ENCODE measurements at regions not wholly inside any gene's neighbourhood (a gene's known extent, or its start where the extent isn't known, plus 50 kb on each side); places are given as distances from the start of the nearest gene placed in this dataset.

GRCh38 chr13:90121784-90122183 is 1225.7 kb upstream of the MIR17HG start:
- no peak for DNase-seq

GRCh38 chr13:90122531-90122930 is 1225.0 kb upstream of the MIR17HG start:
- no peak for DNase-seq

GRCh38 chr13:90135558-90135957 is 1211.9 kb upstream of the MIR17HG start:
- no peak for DNase-seq

GRCh38 chr13:90142251-90142650 is 1205.2 kb upstream of the MIR17HG start:
- no peak for DNase-seq

- DNase-seq = no peak
These were observed 1193.1 kb upstream of the MIR17HG start for GRCh38 chr13:90154311-90154960.

DNA sequence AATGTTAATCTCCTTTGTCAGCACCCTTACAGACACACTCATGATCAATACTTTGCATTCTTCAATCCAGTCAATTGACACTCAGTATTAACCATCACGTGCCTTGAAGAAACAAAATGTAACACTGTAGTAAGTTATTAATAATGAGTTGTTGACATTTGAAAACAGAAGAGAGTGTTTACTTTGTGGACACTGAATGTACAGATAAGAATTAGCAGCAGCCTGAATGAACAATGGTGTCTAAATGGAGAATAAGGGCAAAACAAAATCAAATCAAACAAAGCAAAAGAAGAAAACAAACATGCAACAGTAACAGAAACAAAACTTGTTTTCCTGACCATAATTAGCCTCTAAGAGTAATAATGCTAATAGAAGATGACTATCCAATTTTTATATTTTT is 1191.1 kb upstream of the MIR17HG start:
- no peak for DNase-seq

- no peak for DNase-seq
These were observed 1178.5 kb upstream of the MIR17HG start for GRCh38 chr13:90168953-90169352.

GRCh38 chr13:90170208-90170607 is 1177.3 kb upstream of the MIR17HG start:
- no peak for DNase-seq

DNA sequence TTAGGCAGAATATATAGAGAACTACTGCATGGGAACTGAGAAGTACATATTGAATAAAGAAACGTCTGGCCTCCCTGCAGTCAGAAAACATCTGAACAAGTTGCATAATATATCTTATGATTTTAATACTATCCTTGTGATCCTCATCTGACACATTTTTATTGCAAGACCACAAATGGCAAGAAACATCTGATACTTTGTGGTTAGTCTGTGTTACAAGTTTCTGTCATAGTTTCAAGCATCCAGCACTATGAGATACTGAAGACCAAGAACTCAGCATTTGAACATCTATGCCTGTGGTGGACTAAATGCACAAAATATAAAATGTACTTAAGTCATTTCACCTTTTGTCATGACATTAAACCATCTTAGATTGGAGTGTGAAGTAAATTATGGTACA is 1175.8 kb upstream of the MIR17HG start:
- no peak for DNase-seq

DNA sequence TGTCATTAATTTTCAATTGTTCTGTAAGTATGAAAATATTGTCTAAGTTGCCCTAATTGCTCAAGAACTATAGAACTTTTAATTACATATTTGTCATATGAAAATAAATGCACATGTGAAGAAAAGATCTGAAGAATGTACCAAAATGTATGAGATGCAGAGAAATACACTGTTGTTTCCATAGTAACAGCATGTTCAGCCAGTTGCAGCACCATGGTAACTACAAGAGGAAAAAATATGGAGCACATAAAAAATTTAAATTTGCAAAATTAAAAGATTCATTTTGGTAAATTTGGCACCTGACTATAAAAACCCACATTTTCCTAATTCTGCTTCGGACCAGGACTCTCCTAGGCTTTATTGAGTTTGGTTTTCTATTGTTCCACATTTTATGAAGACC is 1170.0 kb upstream of the MIR17HG start:
- no peak for DNase-seq

DNA sequence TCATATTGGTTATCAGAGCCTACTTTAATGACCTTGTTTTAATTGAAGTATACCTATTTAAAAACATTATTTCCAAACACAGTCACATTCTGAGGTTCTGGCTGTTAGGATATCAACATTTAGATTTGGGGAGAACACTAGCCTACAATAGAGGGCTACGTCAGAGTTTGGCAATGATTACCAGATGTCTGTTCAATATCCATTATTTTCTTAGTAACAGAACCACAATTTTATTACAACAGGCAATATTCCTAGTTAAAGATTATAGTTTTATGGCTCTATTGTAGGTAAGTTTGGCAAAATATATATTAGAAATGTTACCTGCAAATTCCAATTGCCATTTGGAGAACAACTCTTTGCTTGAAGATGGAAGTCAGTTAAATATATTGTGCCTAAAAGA is 1163.1 kb upstream of the MIR17HG start:
- no peak for DNase-seq

DNA sequence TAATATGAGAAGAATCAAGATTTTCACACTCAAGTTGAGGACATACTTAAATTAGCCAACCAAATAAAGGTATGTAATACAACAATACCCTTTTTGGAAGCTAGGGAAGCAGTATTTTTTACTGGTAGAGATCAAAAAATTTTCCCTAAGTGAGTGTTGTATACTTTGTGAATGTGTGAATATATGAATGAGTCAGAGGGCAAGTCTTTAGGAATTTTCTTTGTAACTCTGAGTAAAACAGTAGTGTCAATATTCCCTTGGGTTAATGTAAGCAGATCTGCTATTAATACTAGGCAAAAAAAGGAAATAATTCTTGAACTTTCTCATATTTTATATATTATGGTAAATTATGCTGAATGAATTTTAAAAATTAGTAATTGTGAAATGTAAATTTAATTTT is 1161.8 kb upstream of the MIR17HG start:
- DNase-seq = no peak

DNA sequence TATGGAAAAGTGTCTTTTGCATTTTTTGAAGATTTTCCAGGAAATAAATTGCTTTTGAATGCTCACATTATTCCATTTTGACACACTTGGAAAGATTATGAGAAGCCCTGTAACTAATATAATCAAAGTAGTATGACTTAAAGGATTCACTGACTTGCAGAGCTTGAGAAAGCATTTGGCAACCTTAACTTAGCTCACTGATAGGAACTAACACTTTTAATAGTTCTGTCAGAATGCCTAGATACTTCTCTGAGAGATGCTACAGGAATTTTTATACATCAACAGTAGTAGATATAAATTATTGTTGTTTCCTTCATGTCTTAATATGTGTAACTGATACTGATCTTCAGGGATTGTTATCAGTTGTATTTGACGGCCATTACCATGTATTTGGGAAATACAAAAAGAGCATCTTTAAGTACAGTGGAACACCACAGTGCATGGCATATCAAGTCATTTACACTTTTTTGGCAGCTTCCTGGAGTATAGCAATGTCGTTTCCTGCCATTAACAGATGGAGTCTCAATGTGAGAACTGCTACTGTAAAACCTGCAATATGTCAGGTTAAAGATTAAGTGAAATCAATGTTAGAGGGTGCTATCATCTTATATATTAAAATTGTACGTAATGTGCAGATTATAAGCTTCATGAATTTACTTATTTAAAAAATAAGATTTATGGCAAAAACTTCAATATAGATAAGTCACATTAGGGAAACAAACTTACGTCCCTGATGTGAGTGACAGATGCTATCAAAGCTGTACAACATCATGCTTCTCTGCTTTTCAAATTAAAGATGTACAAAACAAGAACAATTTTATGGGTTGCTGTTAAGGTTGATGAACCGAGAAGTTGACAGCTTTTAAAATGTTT is 1159.8 kb upstream of the MIR17HG start:
- no peak for DNase-seq

GRCh38 chr13:90188351-90188636 is 1159.2 kb upstream of the MIR17HG start:
- DNase-seq = no peak

DNA sequence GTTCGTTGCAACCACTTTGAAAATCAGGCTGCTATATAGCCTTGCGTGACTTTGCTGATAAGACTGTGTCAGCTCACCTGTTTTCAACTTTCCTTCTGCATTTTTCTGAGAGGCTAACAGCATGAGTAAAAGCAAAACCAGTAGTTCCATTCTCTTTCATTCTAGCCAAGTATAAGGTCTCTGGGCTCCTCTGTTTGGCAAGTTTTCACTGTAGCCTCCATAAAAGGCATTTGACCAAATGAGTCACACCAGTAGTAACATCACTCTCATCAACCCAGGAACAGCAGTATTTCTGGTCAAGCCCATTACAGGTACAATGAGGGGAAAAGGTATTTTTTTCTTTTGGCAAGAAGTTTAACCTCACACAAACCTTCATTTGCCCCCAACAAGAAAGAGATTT is 1149.8 kb upstream of the MIR17HG start:
- DNase-seq = no peak

DNA sequence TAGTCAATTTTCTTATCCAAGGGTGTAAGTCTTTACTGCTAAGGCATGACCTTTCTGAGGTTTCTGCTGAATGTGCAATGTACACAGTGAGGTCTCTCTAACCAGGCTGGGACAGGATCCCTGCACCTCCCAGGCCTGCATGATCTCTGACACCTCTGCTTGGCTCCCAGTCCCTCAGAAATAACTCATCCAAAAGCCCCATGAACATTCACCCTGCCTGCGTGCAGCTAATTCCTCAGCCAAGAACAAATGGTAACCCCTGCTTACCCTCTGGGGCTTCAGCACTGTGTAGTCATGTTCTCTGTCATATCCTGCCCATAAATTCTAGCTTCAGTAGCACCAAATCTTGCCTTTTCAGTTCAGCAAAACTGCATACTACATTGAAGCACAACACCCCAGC is 1146.3 kb upstream of the MIR17HG start:
- no peak for DNase-seq

- no peak for DNase-seq
These were observed 1145.6 kb upstream of the MIR17HG start for GRCh38 chr13:90201676-90202460.

GRCh38 chr13:90205081-90205480 is 1142.4 kb upstream of the MIR17HG start:
- no peak for DNase-seq

- no peak for DNase-seq
These were observed 1141.6 kb upstream of the MIR17HG start for GRCh38 chr13:90205911-90206310.

GRCh38 chr13:90217275-90217674 is 1130.2 kb upstream of the MIR17HG start:
- no peak for DNase-seq

GRCh38 chr13:90222758-90223157 is 1124.7 kb upstream of the MIR17HG start:
- DNase-seq = no peak

- no peak for DNase-seq
These were observed 1117.2 kb upstream of the MIR17HG start for GRCh38 chr13:90230311-90230710.

DNA sequence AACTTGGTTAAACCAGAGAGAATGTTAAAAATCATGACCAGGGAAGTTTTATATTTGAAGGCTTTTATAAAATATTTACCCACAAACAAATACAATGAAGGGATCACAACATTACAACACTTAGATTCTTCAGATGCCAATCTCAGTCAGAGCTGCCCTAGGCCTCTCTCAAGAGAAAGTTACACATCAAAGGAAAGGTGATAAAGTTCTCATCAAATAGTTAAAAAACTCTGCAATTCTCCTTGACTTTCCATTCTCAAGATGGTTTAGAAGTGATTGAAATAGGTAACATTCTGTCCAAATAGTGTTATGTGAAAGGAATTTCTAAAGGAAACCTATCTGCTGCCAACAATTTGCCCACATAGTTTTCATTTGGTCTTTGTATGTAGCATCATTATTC is 1115.2 kb upstream of the MIR17HG start:
- DNase-seq = no peak

Measured in stimulated activated naive CD4-positive, alpha-beta T cell (primary cell).